GM12891 (cell line): ENCODE measurements at regions not wholly inside any gene's neighbourhood (a gene's known extent, or its start where the extent isn't known, plus 50 kb on each side); places are given as distances from the start of the nearest gene placed in this dataset.

Experiments
- POLR2A ChIP-seq: IDR thresholded peaks from 2 replicates; pipeline ENCODE4 v1.6.1; 2011; ENCODE audit warnings: low read depth, low read length, control low read depth
- POLR2AphosphoS5 ChIP-seq: IDR thresholded peaks from 2 replicates; pipeline ENCODE4 v1.6.1; 2011; ENCODE audit warnings: low read depth, low read length, control low read depth

- TF ChIP-seq POLR2A, result no peak
- no peak for TF ChIP-seq POLR2AphosphoS5
These were observed 192.2 kb downstream of the SNX10 start for GRCh38 chr7:26483843-26484242.
